ENCODE measurements at regions not wholly inside any gene's neighbourhood (a gene's known extent, or its start where the extent isn't known, plus 50 kb on each side); places are given as distances from the start of the nearest gene placed in this dataset.

DNA sequence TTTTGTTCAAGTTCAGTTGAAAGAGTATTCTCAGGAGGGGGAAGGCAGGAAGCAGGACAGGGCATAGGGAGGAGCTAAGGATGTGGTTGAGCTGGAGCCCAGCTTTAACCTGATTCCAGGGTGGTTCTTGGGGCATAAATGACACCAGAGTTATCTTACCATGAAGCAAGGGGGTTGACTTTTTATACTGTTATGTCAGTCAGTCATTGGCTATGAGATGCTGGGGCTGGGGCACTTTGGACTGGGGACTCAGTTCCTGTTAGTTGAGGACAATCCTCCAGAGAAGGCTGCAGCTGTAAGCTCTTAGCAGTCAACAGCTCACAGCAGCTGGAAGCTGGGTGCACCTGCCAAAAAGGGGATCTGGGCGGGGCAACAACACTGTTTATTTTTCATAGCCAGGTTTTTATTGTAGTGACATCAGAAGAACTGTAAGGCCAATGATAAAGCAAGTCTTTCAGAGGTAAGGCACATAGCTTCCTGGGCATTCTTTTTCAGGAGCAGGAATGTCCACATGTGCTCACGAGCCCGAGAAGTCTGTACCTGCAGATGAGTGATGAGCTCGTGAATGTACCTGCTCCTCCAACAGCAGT, 78.5 kb downstream of the MID1IP1 start:
- H3K27ac ChIP-seq (ENCODE audit: insufficient read depth, low read length): no peak overlapping the region
- POLR2A ChIA-PET (ENCODE audit: unreplicated experiment): no interaction called here
- H3K14ac ChIP-seq (replicated peaks; ENCODE audit: low read depth, low read length): no peak overlapping the region
- H4K20me1 ChIP-seq (ENCODE audit: insufficient read depth, low read length): no peaks in the 10 kb centered on the region
- no peak overlapping the region for H3K18ac ChIP-seq (ENCODE audit: low read depth, low read length)
- H3K4ac ChIP-seq (ENCODE audit: low read depth, low read length): peak overlapping the region; percentile 22; the same call in 1 of the 2 replicates
- dilution Hi-C loops (cut with HindIII; ENCODE audit: low sequenced_read_pairs, unreplicated experiment): no loop called here
- H3K36me3 ChIP-seq (ENCODE audit: control insufficient read depth, insufficient read depth, low read length): no peaks in the 10 kb centered on the region
- H3K79me1 ChIP-seq (ENCODE audit: low read depth in 1 of 2, low read length in 2 of 2): no peaks in the 10 kb centered on the region; a peak in 1 of 4 replicates
- H3K4me2 ChIP-seq (ENCODE audit: low read depth, low read length): no peak overlapping the region
- H2BK120ac ChIP-seq (ENCODE audit: low read depth, low read length): peak overlapping the region; percentile 30; the same call in 1 of the 2 replicates
- H3K9me3 ChIP-seq (ENCODE audit: control insufficient read depth, insufficient read depth, low read length): no peaks in the 10 kb centered on the region
- H2BK20ac ChIP-seq (ENCODE audit: low read depth, low read length): no peak overlapping the region
- peak overlapping the region in 1 of 2 experiments; percentile 61; a peak in 1 of 4 replicates for H4K8ac ChIP-seq (ENCODE audit: low read depth in 2 of 2, low read length in 2 of 2)
- no peak overlapping the region for H2AFZ ChIP-seq (replicated peaks; ENCODE audit: low read length, poor library complexity)
- intact Hi-C loops (cut with micrococcal nuclease): loop anchor here (5.0 kb wide), 1 partner anchor 62 kb away; no protein-coding TSS in a partner anchor
- no peak overlapping the region for H3K56ac ChIP-seq (ENCODE audit: extremely low read depth, insufficient read depth, low read length)
- CTCF ChIA-PET: interaction anchor here (0.6 kb wide), 1 partner anchor 69 kb away, joined by 5 read pairs; no protein-coding TSS in a partner anchor
- no peak overlapping the region for H2BK15ac ChIP-seq (ENCODE audit: low read depth, low read length)
- WGBS, 2 experiments (ENCODE audit: extremely low coverage in 2 of 2, insufficient read length in 1 of 2): 56% methylated on average over 2 of the region's 4 CpGs; no CpG with 5 or more reads in 1 of the 2 experiments
- TF ChIP-seq FOS (IDR thresholded peaks at IDR 0.05; ENCODE audit: low read depth, low read length) (no peak), BHLHE40 (IDR thresholded peaks at IDR 0.05; ENCODE audit: low read depth, low read length) (no peak), MAFK (IDR thresholded peaks at IDR 0.05; ENCODE audit: low read depth, low read length) (no peak)
- H2AK5ac ChIP-seq (ENCODE audit: low read depth, low read length): peak overlapping the region; percentile 20; the same call in 1 of the 2 replicates
- no TSS peak for BruUV-seq (replicated peaks)
- H3K4me3 ChIP-seq (ENCODE audit: insufficient read depth, low read depth, low read length): no peak overlapping the region
- DNase-seq: no peak
- no peaks in the 10 kb centered on the region; the same call in 1 of the 2 replicates for H3K9me1 ChIP-seq (ENCODE audit: insufficient read depth, low read length)
- H4K5ac ChIP-seq (ENCODE audit: low read depth, low read length): no peak overlapping the region
- H3K4me1 ChIP-seq (ENCODE audit: control insufficient read depth, insufficient read depth, low read length): no peaks in the 10 kb centered on the region
- H3K9ac ChIP-seq (ENCODE audit: low read depth, low read length): no peak overlapping the region
- no peak overlapping the region for H2BK5ac ChIP-seq (ENCODE audit: low read depth, low read length, poor library complexity, severe bottlenecking)
- H4K91ac ChIP-seq (ENCODE audit: insufficient read depth, low read depth, low read length): no peak overlapping the region
- in situ Hi-C loops (cut with MboI; ENCODE audit: low sequenced_read_pairs): no loop called here
- ATAC-seq (ENCODE audit: low read depth): no peak
- H2AK9ac ChIP-seq (replicated peaks; ENCODE audit: low read depth, low read length, poor library complexity): peak overlapping the region; percentile 38
- H3K27me3 ChIP-seq (ENCODE audit: control insufficient read depth, insufficient read depth, low read length): peaks cover 1% of the 10 kb centered on the region; the same call in 1 of the 2 replicates
- no peak overlapping the region for H3K23ac ChIP-seq (ENCODE audit: low read depth, low read length)

Data from IMR-90 (cell line).